ENCODE measurements at regions not wholly inside any gene's neighbourhood (a gene's known extent, or its start where the extent isn't known, plus 50 kb on each side); places are given as distances from the start of the nearest gene placed in this dataset.

DNA sequence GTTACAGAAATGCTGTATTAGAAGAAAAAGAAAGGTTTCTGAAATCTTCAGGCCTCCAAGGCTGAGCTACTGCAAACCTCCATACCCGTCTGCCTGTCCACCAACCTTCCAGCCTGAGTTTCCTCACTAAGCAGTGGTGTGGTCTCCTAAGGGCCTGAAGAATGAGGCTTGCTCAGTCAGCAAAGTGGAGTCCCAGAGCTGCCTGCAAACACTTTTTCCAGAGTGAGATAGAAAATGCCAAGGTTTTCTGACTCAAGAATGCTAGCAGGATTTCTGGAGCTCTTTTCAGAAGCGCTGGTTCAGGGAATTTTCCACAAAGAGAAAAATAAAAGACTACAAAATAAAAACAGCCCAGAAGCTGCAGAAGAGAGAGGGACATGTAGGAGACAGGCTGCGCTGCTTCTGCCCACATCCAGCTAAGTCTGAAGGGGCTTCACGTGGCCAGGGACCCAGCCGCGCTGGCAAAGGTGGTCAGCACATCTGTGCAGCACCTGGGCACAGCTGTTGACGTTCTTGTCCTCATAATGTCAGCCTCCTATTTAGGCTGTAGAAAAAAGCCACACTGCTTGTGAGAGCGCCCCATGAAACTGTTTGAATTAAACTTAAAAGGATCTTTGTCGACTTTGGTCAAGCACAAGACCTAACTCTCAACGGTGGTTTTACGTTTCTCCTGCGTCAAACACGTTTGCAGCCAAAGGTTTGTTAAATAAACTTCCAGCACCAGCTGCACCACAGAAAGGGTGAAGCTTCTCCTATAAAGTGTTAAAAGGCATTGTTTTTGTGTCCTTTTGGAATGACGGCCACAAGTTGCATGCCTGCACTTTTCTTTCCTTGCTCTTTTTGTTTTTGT lies 209.0 kb downstream of the THBS2 start:
- DNase-seq, result no peak

DNA sequence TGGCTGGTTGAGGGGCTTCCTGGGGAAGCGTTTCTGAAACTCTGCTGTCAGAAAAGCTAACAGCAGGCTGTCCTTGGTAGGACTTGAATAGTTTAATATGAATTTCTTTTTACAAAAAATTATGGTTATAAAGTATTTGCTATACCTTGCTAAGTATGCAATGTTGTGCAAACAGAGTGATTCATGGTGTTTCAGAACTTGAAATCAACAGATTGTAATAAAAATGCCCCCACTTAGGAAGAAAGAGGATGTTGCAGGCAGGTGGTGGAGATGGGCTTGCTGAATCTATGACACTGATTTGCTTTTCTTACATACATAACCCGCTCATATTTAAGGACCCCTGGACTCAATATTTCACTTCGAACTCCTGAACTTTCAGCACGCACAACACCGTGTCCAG lies 211.6 kb downstream of the THBS2 start:
- DNase-seq, result no peak

DNA sequence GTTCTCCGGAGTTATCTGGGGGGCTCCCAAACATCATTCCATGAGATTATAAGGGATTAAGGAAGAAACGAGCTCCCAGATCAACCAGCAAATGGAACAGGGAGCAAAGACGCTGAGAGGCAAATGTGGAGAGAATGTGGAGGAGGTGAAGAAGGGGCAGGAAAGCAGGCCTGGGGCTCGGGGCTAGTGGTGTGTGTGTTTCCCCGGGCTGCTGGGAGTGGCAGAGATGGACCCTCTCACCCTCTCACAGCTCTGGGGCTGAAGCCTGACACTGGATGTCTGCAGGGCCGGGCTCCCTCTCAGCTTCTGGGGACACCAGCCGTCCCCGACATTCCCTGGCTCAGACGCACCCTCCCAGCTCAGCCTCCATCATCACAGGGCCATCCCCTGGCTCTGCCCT lies 212.6 kb downstream of the THBS2 start:
- DNase-seq, result no peak

DNA sequence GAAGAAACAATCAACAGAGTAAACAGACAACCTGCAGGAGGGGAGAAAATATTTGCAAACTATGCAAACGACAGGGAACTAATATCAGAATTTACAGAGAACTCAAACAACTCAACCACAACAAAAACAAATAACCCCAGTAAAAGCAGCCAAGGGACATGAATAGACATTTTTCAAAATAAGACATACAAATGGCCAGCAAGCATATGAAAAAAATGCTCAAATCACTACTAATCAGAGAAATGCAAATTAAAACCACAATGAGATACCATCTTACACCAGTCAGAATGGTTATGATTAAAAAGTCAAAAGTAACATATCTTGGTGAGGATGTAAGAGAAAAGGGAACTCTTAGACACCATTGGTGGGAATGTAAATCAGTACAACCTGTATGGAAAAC lies 215.0 kb downstream of the THBS2 start:
- DNase-seq, result no peak

DNA sequence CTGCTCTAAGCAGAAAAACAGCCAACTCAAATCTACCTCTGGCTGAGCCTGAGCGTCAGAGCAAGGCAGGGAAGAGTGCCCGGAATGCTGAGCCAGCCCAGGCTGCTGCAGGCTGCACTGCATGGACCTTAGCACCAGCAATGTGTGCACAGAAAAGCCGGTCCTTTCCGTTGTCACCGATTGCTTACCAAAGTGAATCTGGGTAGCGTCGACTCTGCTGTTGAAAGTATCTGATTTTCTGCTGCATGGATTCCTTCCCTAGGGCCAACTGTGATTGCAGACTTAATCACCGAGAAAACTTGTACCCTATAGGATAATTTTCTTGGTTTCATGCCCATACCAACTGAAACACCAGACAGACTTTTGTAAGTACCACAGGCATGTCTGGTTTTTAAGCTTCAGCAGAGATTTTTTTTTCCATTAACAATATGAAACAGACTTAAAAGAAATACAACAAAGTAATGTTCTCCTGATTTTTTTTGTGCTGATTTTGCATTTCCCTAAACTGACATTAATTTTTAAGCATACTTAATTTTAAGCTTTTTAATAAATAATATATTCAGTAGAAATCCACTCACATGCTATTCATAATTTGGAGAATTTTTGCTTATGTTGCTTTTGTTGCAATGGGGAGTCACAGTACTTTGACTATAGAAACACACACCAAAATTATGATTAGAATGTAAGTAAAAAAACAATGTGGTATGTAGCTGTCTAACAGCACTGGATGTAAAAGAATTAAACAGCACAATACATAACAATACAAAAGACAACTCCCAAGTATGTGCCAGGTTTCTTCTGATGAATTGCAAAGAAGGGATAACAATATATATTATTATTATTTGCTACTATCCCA lies 218.0 kb downstream of the THBS2 start:
- DNase-seq, result no peak

DNA sequence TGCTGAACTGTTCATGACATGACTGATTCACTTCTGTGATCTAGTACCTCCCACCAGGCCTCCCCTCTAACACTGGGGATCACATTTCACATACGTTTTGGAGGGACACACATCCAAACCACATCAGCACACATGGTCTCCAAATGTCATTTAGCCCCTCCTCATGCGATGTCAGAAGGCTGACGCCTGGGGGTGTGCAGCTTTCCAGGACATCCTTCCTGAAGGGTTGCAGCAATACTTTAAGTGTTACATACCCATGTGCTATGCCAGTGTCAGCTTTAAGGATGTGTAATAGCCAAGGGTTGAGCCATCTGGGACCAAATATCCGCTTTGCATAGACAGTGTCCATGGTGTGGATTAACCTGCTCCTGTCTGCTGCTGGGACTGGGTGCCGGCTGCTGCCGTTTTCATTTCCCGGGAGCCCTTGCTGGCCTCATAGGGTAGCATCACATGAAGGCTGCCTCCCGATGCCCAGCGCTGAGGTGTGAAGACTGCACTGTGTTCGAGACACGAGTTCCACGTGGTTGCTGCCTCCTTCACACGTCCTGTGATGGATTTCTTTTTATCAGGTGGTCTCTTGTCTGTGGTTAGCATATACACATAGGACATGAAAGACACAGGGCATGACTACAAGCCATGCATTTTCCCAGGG lies 219.0 kb downstream of the THBS2 start:
- DNase-seq, result no peak

DNA sequence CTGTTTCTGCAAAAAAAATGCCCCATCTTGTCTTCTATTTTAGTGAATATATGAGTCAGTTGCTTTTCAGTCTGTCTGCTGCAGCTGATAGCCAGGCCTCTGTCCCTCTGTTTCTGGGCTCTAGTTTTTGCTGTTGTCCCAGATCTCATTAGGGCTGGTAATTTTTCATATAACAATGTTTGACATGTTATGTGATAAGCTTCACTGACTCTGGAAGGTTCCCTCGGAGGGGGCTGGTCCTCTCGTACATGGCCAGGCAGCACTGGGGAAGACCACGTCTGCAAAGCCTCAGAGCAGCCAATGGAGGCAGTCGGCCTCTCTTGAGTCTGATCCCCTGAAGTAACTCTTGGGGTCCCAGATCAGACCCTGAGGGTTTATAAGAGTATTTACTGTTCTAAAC lies 223.8 kb downstream of the THBS2 start:
- DNase-seq, result no peak

DNA sequence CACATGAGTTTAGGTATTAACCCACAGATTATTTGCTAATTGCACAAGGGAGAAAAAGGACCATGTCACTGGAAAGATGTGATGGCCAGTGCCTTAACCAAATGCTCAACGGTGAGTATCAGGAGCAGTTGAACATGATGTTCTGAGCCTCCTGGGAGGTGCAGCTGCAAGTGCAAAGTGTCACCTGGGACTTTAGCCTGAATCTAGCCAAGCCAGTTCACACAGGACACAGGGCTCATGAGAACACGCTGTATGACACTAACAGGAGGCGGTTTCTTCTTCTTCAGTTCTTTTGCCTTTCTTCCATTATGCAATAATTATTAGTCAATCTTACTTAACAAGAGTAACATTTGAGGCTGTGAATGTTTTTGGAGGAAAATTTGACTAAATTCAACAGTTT lies 225.3 kb downstream of the THBS2 start:
- DNase-seq, result no peak

DNA sequence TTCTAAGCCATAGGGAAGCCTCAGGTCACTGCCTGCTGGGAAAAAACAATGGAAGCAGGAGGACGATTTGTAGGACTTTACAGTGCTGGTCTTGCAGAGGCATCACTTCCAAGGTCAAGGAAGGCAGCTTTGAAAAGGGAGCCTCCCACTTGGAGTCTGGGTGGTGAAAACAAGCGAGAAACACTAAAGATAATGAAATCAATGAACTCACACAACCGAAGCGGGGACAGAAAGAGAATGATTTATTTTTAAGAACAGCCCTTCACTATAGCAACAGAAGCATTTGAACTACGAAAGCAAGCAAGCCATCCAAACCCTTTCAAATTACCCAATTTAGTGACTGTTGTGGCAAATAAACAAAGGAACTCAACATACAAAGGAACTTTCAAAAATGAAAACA lies 227.5 kb downstream of the THBS2 start:
- DNase-seq, result no peak

DNA sequence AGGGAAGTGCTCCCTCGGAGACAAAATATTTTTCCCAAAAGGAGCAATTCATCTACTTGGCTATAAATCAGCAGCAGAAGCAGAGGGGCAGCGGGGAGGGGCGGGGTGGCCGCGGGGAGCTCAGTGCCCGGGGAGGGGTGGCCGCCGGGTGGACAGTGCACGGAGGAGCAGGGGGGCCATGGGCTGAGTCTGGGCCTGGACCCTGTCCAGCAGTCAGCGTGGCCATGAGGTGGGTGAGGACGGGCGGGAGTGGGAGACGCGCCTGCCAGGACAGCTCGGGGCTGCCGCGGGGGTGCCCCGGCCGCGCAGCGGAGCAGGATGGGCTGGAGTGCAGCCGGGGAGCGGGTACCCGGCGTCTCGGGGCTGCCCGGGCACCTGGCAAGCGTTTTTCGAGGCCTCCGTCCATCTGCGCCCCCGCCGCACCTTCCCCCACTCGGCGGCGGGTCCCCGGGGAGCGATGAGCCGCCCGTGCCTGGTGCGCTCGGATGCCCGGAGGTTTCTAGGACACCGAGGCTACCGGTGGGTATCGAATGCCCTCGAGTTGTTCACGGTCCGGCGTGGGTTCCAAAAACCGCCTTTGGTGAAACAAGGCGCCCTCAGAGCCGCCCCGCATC lies 229.5 kb downstream of the THBS2 start:
- no peak for DNase-seq

DNA sequence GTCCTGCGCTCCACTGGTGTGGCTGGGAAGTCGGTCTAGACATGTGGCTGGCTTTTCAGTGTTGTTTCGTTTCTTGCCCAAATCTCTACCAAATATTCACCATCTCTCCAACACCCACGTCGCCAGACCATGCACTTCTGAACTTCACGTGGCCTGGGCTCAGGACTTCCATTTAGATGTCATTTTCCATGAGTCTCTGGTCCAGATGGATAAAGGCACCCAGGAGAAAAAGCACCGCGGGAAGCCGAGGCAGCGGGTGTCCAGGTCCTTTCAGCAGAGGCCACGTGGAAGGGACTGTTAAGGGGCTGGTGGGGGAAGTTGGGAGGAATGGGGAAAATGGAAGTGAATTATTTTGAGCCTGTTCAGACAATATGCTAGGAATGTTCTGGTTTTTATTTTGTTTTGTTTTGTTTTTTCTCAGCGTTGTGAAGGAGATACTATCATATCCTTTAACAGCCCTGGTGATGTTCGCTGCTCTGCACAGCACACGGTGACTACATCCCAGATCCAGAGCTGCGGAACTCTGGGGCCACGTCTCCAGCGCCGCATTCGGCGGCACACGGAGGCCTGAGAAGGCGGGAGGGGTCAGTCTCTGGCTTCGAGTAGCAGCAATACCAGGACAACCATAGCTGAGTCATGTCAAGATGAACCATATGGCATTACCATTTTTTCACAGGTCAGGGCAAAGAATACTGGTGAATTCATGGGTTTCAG lies 230.3 kb downstream of the THBS2 start:
- no peak for DNase-seq

DNA sequence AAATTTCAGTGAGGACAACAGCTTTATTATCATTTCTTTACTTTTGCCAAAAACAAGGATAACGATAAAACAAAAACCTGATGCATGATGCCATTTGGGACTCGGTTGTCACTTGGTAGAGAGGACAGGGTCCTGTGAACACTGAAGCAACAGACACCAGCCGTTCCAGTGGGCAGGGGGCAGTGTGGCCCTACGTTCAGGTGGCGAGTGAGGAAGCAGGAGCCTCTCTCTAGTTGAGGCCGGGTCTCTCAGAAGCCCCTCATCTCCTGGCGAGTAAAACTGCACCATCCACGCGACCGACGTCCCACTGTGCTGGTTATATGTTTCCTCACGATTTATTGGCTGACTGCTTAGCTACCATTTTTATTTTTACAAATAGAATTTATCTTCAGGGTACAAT lies 231.6 kb downstream of the THBS2 start:
- no peak for DNase-seq

DNA sequence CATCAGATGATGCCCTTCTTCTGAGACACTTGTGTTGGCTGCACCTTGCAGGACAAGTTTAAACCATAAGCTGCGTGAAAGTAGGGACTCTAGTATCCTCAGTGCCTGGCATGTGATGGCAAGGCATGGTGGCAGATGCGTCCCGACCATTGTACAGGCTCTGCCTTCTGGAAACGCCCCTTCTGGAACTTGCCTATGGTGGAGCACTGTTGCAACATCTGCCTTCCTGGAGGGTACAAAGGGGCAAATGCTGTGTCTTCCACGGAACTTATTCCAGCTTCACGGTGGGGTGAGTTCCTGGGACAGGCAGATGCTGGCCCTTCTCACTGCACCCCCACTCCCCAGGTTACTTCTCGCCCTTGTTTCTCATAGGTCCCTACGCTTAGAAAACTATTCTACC lies 232.8 kb downstream of the THBS2 start:
- no peak for DNase-seq

DNA sequence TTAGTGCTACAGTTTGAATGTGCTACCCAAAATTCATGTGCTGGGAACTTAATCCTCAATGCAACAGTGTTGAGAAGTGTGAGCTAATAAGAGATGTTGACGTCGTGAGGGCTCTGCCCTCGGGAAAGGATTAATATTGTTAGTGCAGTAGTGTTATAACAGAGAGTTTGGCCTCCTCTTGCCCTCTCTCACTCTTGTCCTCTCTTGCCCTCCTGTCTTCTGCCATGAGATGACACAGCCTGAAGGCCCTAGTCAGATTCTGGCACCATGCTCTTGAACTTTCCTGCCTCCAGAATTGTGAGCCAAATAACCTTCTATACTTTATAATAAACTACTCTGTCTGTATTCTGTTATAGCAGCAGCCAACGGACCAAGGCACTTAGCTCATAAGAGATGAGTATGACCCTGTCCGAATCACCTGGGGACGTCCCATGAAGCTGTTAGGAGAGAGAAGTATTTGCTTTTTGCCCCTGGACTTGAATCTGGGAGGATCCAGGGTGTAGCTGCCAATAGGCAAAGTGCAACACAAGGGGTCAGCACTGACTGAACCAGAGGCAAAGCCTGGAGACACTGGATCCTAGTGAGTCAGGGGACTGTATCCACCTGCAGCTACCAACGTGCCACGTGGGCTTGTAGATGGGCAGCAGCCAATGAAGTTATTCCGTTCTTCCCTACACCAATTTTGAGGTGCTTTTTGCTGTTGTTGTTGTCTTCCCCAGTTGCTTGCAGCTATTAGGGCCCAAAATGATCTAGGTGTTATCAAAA lies 233.7 kb downstream of the THBS2 start:
- no peak for DNase-seq

DNA sequence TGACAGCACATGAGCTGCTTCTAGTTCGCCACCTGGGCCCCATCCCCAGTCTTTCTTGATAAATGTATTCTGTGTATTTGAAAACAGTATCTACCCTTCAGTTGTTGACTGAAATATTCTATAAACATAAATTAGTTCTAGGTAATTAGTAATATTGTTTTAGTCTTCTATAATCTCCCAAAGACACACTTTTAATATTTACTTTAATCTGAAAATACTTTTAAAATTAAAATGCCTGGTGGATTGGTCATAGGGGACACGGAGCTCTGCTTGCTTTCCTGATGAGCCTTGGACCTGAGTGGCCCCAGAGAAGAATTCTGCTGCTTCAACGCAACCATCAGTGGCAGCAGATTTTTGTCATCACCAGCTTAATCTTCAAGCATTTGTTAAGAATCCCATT lies 234.5 kb downstream of the THBS2 start:
- DNase-seq, result no peak

DNA sequence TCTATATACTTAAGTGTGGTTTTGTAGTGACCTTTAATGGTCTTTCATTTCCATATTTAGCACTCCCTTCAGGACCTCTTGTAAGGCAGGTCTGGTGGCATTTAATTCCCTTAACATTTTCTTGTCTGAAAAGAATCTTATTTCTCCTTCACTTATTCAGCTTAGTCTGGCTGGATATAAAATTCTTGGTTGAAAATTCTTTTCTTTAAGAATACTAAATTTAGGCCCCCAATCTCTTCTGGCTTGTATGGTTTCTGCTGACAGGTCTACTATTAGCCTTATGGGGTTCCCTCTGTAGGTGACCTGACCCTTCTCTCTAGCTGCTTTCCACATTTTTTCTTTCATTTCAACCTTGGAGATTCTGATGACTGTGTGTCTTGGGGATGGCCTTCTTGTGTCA lies 236.9 kb downstream of the THBS2 start:
- no peak for DNase-seq

DNA sequence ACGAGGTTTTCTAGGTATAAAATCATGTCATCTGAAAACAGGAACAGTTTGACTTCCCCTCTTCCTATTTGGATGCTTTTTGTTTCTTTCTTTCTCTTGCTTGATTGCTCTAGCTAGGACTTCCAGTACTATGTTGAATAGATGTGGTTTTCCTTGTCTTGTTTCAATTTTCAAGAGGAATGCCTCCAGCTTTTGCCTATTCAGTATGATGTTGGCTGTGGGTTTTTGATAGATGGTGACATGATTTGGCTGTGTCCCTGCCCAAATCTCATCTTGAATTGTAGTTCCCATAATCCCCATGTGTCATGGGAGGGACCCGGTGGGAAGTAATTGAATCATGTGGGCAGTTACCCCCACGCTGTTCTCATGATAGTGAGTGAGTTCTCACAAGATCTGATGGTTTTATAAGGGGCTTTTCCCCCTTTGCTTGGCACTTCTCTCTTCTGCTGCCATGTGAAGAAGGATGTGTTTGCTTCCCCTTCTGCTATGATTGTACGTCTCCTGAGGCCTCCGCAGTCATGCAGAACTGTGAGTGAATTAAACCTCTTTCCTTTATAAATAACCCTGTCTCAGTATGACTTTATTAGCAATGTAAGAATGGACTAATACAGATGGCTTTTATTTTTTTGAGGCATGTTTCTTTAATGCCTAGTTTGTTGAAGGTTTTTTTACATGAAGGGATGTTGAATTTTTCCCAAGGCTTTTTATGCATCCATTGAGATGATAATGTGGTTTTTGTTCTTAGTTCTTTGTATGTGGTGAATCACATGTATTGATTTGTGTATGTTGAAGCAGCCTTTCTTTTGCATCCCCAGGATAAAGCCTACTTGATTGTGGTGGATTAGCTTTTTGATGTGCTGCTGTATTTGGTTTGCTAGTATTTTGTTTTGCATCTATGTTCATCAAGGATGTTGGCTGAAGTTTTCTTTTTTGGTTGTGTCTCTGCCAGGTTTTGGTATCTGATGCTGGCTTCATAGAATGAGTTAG lies 239.1 kb downstream of the THBS2 start:
- no peak for DNase-seq

DNA sequence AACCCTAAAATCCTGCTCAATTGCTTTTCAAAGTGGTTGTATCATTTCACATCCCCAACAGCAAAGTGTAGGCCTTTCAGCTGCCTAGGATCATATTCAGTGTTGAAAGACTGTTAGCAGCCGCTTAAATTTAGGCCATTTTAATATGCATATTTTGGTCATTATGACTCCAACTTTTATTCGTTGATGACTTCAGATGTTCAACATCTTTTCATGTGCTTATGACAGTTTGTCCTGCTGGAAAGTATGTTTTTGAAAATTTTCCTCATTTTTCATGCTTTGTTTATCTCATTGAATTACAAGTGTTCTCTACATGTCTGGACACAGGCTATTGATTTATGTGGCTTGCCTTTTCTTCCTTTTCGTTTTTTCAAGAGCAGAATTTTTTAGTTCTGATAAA lies 244.0 kb downstream of the THBS2 start:
- DNase-seq, result no peak

DNA sequence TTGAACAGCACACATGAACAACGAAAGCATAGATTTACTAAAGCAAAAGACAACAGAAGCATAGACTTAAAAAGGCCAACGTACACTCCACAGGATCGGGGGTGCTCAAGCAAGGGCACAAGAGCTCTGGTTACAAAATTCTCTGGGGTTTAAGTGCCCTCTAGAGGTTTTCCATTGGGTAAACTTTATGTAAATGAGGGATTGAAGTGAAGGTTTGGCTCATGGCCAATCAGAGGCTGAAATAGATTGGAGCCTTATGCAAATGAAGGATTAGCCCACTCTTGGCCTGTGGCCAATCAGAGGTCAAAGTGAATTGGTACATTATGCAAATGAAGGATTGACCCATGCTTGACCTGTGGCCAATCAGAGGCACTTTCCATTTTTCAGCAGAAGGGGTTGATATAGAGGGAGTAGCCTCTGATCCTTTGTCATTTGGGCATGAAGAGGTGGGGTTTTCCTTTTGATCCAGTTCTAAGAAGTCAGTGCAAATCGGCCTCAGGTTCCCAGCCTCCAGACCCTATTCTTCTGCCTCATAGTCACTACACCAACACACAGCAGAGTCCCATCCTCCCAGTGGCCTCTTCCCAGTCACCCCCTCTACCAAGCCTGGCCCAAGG lies 244.9 kb downstream of the THBS2 start:
- no peak for DNase-seq

DNA sequence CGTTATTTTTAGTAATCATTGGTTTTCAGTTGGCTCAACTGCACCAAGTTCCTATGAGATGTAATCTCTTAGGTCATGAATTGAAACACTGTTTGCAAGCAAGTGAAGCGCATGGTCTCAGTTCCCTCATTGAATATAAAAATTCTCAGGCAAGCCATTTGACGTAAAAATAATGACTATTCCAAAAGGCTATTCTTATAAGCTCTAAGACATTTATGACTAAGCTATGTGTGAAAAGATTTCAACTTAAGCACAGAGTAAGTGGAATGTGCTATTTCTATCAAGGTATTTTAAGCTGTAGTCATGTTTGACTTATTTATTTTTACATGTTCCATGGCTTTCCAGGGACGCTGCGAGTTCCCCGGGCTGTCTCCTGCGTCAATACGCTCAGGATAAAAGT lies 248.5 kb downstream of the THBS2 start:
- DNase-seq, result no peak

Measured in activated naive CD4-positive, alpha-beta T cell treated with Interleukin-2 at 50 U/mL for 16 hours (primary cell).